ENCODE measurements at regions not wholly inside any gene's neighbourhood (a gene's known extent, or its start where the extent isn't known, plus 50 kb on each side); places are given as distances from the start of the nearest gene placed in this dataset.

DNA sequence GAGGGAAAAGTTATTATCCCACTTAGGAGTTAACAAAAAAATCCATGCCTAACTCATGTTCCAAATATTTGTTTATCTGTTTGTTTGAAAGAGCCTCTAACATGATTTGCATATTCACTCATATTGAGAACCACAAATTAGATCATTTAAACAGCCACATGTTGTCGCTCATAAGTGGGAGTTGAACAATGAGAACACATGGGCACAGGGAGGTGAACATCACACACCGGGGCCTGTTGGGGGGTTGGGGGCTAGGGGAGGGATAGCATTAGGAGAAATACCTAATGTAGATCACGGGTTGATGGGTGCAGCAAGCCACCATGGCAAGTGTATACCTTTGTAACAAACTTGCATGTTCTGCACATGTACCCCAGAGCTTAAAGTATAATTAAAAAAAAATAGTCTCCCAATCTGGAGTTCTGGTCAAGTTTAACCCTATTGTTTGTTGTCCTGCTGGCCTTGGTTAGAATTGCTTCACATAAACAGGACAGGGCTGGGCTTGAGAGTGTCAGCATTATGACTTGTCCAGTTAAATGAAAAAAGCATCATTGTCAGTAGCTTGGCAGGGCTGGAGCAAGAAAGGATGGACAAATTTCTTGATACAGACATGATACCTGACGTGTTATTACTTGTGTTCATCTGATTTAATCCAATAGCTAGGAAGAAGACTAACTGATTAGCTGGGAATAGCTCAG, 57.8 kb upstream of the PSMA1 start (continued):
- TF ChIP-seq SIN3A (IDR thresholded peaks at IDR 0.05; ENCODE audit: borderline replicate concordance, low read depth, low read length) (no peak), TCF12 (IDR thresholded peaks at IDR 0.05) (no peak), FOSL2 (IDR thresholded peaks at IDR 0.05; ENCODE audit: borderline replicate concordance, low read depth) (no peak), FOXJ3 (CRISPR knock-in tag; IDR thresholded peaks at IDR 0.05) (no peak), EP300 (IDR thresholded peaks at IDR 0.05; ENCODE audit: borderline replicate concordance in 1 of 2, low read depth in 1 of 2, low read length in 1 of 2) (no peak), MEF2A (IDR thresholded peaks at IDR 0.05; ENCODE audit: borderline replicate concordance, low read depth) (no peak)
- TF ChIP-seq, protein P1, sequence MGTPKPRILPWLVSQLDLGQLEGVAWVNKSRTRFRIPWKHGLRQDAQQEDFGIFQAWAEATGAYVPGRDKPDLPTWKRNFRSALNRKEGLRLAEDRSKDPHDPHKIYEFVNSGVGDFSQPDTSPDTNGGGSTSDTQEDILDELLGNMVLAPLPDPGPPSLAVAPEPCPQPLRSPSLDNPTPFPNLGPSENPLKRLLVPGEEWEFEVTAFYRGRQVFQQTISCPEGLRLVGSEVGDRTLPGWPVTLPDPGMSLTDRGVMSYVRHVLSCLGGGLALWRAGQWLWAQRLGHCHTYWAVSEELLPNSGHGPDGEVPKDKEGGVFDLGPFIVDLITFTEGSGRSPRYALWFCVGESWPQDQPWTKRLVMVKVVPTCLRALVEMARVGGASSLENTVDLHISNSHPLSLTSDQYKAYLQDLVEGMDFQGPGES (IDR thresholded peaks at IDR 0.05; ENCODE audit: low read depth, low read length) = no peak
- TF ChIP-seq, protein P2, sequence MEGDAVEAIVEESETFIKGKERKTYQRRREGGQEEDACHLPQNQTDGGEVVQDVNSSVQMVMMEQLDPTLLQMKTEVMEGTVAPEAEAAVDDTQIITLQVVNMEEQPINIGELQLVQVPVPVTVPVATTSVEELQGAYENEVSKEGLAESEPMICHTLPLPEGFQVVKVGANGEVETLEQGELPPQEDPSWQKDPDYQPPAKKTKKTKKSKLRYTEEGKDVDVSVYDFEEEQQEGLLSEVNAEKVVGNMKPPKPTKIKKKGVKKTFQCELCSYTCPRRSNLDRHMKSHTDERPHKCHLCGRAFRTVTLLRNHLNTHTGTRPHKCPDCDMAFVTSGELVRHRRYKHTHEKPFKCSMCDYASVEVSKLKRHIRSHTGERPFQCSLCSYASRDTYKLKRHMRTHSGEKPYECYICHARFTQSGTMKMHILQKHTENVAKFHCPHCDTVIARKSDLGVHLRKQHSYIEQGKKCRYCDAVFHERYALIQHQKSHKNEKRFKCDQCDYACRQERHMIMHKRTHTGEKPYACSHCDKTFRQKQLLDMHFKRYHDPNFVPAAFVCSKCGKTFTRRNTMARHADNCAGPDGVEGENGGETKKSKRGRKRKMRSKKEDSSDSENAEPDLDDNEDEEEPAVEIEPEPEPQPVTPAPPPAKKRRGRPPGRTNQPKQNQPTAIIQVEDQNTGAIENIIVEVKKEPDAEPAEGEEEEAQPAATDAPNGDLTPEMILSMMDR (IDR thresholded peaks at IDR 0.05) = no peak
- TF ChIP-seq, protein P3, sequence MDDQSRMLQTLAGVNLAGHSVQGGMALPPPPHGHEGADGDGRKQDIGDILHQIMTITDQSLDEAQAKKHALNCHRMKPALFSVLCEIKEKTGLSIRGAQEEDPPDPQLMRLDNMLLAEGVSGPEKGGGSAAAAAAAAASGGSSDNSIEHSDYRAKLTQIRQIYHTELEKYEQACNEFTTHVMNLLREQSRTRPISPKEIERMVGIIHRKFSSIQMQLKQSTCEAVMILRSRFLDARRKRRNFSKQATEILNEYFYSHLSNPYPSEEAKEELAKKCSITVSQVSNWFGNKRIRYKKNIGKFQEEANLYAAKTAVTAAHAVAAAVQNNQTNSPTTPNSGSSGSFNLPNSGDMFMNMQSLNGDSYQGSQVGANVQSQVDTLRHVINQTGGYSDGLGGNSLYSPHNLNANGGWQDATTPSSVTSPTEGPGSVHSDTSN (IDR thresholded peaks at IDR 0.05) = no peak

GRCh38 chr11:14578541-14578956, 58.4 kb upstream of the PSMA1 start:
- POLR2A ChIA-PET = no interaction called here
- peak; percentile 24 for DNase-seq
- CTCF ChIA-PET = interaction anchor here (1.0 to 1.2 kb wide), 2 partner anchors 42 to 314 kb away, joined by 3 to 4 read pairs; partner anchors contain the start of gene CYP2R1
- Histone ChIP-seq H3K4me2 (no peak overlapping the region), H3K9me2 (no peaks in the 10 kb centered on the region), H3K36me3 (replicated peaks in 1 of 2; ENCODE audit: control insufficient read depth in 1 of 2, insufficient read depth in 2 of 2, low read length in 1 of 2) (no peaks in the 10 kb centered on the region), H3K4me1 (ENCODE audit: control insufficient read depth in 1 of 2, insufficient read depth in 2 of 2, low read depth in 1 of 2, low read length in 1 of 2) (peaks cover 0 to 18% of the 10 kb centered on the region in 2 experiments; a peak in 2 of 4 replicates), H3K9me3 (no peaks in the 10 kb centered on the region), H3F3A (replicated peaks; ENCODE audit: insufficient read depth) (no peaks in the 10 kb centered on the region), H3K27ac (ENCODE audit: low read depth in 2 of 2, low read length in 1 of 2) (peak overlapping the region in 1 of 2 experiments; percentile 82; a peak in 2 of 4 replicates), H3K9ac (no peak overlapping the region), H3K27me3 (ENCODE audit: insufficient read depth) (no peaks in the 10 kb centered on the region), H4K20me1 (ENCODE audit: insufficient read depth) (no peaks in the 10 kb centered on the region), H3K79me2 (ENCODE audit: insufficient read depth) (no peaks in the 10 kb centered on the region), H2AFZ (ENCODE audit: low read depth) (no peak overlapping the region), H3K4me3 (ENCODE audit: low read depth in 2 of 2, low read length in 1 of 2) (no peak overlapping the region)
- WGBS (ENCODE audit: low lambda C conversion rate) = 57% methylated on average over 3 of the region's 3 CpGs
- TF ChIP-seq FOXM1 (IDR thresholded peaks at IDR 0.05; ENCODE audit: low read depth) (no peak), EZH2phosphoT487 (IDR thresholded peaks at IDR 0.05; ENCODE audit: borderline replicate concordance, low read depth) (no peak), NRF1 (IDR thresholded peaks at IDR 0.05; ENCODE audit: low read depth, low read length) (no peak), MXI1 (IDR thresholded peaks at IDR 0.05; ENCODE audit: low read depth, low read length) (no peak), SIN3A (IDR thresholded peaks at IDR 0.05; ENCODE audit: borderline replicate concordance, low read depth, low read length) (no peak), JUND (IDR thresholded peaks at IDR 0.05) (no peak), FOXJ3 (CRISPR knock-in tag; IDR thresholded peaks at IDR 0.05) (no peak), CHD2 (IDR thresholded peaks at IDR 0.05; ENCODE audit: low read length, partially characterized antibody) (no peak), MEF2A (IDR thresholded peaks at IDR 0.05; ENCODE audit: borderline replicate concordance, low read depth) (no peak), GATA2 (CRISPR knock-in tag; IDR thresholded peaks at IDR 0.05) (no peak), RFX5 (IDR thresholded peaks at IDR 0.05; ENCODE audit: low read length) (no peak), TCF12 (IDR thresholded peaks at IDR 0.05) (no peak), TAF1 (IDR thresholded peaks at IDR 0.05; ENCODE audit: borderline replicate concordance, low read depth, low read length) (no peak), EP300 (IDR thresholded peaks at IDR 0.05; ENCODE audit: borderline replicate concordance in 1 of 2, low read depth in 1 of 2, low read length in 1 of 2) (no peak)
- TF ChIP-seq, protein P1 (IDR thresholded peaks at IDR 0.05; ENCODE audit: low read depth, low read length) = no peak
- TF ChIP-seq, protein P4, sequence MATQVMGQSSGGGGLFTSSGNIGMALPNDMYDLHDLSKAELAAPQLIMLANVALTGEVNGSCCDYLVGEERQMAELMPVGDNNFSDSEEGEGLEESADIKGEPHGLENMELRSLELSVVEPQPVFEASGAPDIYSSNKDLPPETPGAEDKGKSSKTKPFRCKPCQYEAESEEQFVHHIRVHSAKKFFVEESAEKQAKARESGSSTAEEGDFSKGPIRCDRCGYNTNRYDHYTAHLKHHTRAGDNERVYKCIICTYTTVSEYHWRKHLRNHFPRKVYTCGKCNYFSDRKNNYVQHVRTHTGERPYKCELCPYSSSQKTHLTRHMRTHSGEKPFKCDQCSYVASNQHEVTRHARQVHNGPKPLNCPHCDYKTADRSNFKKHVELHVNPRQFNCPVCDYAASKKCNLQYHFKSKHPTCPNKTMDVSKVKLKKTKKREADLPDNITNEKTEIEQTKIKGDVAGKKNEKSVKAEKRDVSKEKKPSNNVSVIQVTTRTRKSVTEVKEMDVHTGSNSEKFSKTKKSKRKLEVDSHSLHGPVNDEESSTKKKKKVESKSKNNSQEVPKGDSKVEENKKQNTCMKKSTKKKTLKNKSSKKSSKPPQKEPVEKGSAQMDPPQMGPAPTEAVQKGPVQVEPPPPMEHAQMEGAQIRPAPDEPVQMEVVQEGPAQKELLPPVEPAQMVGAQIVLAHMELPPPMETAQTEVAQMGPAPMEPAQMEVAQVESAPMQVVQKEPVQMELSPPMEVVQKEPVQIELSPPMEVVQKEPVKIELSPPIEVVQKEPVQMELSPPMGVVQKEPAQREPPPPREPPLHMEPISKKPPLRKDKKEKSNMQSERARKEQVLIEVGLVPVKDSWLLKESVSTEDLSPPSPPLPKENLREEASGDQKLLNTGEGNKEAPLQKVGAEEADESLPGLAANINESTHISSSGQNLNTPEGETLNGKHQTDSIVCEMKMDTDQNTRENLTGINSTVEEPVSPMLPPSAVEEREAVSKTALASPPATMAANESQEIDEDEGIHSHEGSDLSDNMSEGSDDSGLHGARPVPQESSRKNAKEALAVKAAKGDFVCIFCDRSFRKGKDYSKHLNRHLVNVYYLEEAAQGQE (IDR thresholded peaks at IDR 0.05; ENCODE audit: low read depth, low read length) = no peak
- TF ChIP-seq, protein P5, sequence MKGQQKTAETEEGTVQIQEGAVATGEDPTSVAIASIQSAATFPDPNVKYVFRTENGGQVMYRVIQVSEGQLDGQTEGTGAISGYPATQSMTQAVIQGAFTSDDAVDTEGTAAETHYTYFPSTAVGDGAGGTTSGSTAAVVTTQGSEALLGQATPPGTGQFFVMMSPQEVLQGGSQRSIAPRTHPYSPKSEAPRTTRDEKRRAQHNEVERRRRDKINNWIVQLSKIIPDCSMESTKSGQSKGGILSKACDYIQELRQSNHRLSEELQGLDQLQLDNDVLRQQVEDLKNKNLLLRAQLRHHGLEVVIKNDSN (IDR thresholded peaks at IDR 0.05; ENCODE audit: borderline replicate concordance, low read depth) = no peak

All from SK-N-SH (cell line).